D341Med (cell line): ENCODE measurements at regions not wholly inside any gene's neighbourhood (a gene's known extent, or its start where the extent isn't known, plus 50 kb on each side); places are given as distances from the start of the nearest gene placed in this dataset.

Experiments
- DNase-seq: peaks from one replicate; pipeline ENCODE4 v3.0.0; 2012; ENCODE audit warnings: low spot score

- DNase-seq, result no peak
These were observed 157.6 kb upstream of the BLID start for GRCh38 chr11:122273476-122274191.

GRCh38 chr11:122271745-122272144 lies 155.7 kb upstream of the BLID start:
- DNase-seq, result no peak

DNA sequence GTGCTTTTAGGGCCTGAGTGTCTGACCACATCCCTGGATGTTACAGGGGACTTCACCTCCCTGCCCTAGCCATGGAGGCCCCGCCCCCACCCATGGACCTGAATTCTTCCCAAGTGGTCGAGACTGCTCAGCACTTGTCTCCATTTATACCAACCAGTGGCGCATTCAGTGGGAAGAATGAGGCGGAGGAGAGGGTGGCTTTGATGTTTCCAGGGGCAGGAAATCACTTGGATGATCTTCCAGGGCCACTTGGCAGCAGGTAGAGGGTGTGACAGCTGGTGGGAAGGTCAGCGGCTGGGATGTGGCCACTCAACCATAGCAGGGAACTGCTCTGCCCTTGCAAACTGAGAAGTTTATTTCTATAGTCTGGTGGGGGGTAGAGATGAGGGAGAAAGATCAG lies 155.1 kb upstream of the BLID start:
- DNase-seq, result peak; percentile 13

- DNase-seq, result no peak
These were observed 154.5 kb upstream of the BLID start for GRCh38 chr11:122270535-122270934.

- no peak for DNase-seq
These were observed 153.8 kb upstream of the BLID start for GRCh38 chr11:122269824-122270223.

DNA sequence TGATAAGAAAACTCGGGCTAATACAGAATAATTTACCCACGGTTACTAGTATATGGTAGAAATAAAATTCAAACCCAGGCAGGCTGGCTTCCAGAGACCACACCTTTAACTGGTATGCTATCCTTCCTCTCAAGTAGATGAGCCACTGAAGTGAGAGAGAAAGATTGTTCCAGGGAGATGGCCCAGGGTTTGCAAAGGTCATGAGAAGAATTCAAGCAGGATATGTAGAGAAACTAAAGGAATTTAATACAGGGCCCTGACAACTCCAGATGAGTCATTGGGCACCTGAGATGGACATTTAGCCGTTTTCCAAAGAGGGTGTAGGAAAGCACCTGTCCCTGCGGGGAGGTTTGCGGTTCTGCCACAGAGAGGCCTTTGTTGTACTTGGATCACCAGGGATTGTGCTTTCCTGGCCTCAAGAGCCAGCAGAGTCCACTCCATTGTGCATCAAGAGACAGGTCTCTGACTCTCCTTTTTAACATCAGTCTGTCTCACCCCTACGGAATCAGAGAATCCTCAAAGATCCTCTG lies 152.7 kb upstream of the BLID start:
- DNase-seq, result no peak

DNA sequence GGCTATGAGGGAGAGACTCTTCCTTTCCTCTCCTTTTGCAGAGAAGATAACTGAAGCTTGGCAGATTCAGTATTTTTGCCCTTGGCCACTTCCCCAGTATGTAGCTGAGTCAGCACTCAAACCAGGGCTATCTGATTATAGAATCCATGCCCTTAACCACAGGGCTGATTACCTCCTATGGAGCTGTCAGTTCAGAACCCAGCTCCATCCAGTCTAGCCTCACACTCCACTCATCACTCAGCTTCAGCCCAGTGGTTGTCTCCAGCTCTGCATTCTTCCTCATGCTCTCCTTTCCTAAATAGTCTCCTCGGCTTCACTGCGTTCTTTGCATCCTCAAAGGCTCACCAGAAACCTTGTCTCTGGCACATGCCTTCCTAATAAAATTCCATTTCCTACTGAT lies 151.6 kb upstream of the BLID start:
- no peak for DNase-seq

- DNase-seq, result no peak
These were observed 150.0 kb upstream of the BLID start for GRCh38 chr11:122265981-122266380.

DNA sequence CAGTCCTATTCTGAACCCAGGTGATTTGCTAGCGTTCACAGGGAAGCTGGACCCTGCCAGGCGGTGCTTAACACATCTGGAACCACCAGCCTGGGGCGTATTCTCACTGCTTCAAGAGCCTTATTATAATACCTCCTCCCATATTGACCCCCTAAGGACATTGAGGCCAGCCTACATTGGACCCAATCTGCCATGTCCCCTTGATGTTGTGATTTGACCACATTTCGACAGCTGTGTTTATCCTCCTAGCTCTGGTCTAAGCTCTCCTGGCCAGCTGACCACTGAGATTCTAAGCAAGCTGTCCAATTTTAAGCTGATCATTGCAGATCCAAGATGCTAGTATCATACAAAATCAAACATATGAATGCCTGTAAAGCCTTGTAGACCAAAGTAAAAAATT lies 148.1 kb upstream of the BLID start:
- DNase-seq, result no peak

DNA sequence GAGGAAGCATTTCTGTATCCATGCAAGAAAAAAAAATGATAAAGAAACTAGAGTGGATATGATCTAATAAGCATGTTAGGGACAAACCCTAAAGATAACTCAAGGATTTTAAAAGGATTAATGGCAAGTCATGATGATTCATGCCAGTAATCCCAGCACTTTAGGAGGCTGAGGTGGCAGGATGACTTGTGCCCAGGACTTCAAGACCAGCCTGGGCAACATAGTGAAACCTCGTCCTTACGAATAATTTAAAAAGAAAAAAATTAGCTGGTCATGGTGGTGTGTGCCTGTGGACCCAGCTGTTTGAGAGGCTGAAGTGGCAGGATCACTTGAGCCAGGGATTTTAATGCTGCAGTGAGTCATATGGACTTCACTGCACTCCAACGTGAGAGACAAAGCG lies 145.5 kb upstream of the BLID start:
- no peak for DNase-seq

DNA sequence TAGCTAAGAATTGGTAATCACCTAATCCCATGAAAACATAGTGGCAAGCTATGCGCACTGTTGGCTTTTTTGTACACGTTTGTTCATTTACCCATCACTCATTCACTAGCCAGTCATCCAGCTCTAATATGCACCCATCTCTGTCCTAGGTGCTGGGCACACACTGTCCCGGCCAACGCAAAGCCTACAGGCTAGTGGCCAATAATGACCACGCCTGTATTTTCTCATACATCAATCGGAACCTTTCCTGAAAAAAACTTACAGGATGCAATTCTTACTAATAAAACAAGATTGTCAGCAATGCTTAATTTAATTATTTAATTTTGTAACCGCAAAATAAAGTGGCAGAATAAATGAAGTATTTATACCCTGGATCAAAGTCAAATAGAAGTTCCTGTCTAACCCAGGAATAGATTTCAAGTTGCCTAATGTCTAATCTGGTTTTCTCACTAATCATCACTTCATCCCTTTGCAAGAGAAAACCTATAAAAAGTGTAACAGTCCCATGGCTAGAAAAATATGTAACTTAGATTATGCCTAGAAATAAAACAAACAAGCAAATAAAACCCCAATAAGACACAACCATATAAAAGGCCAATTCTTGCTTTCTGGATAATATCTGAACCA lies 143.3 kb upstream of the BLID start:
- DNase-seq, result no peak

GRCh38 chr11:122258446-122259194 lies 142.6 kb upstream of the BLID start:
- no peak for DNase-seq

DNA sequence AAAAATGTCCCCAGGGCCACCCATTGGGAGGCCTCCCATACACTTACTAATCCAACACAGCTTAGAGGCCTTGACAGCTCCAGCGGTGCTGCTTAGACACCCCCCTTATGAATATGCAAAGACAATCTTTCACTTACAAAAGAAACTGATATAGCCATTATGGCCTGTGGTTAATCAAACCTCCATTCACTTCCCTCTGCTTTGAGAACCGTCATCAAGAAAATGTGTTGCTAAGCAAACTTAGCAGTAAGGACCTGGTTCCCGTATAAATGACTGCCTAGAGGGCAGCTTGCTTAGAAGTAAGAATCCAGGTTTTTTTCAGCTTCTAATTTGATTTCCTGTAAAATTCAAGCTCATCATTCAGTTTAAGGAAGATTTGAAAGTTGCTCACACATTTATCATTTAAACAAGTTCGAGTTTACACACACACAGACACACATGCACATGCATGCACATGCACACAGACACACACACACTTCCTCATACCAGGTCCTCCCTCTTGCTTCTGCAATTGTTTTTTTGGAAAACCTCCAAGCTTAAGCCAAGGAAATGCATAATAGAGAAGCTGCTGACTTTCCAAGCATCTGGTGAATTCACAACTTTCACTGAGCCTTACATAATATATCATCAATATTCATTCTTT lies 137.7 kb upstream of the BLID start:
- DNase-seq, result no peak

GRCh38 chr11:122248939-122249338 lies 132.9 kb upstream of the BLID start:
- no peak for DNase-seq

DNA sequence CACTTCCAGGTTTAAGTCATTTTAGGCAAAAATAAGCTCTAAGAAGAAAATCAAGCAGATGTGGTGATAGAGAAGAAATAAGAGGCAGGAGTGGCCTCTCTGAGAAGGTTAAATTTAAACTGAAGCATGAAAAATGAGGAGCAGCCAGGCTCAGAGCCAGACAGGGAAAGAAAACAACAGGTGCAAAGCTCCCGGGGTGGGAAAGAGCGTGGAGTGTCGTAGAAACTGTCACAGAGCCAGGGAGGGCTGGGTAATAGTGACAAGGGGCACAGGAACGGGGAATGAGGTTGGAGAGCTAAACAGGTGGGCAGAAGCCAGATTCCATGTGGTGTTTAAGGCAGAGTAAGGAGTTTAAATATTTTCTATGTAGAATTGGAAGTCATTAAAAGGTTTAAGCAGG lies 132.1 kb upstream of the BLID start:
- DNase-seq, result no peak

- DNase-seq, result no peak
These were observed 130.9 kb upstream of the BLID start for GRCh38 chr11:122246874-122247273.

DNA sequence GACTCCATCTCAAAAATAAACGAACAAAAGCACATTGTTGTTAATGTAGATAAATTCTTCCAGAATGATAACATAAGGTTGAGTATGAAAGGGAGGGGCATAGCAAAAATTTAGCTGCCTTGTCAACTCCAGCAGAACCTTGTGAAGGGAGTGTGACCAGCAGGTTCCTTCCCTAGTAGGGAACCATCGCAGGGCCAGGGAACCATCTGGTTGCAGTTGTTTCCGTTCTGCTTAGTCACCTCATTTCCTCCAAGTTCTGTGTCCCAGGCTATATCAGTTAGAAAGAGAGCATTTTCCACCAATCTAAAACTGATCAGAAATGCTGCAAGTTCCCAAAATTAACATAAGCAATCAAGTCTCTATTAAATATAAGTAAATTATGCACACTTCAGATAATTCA lies 126.7 kb upstream of the BLID start:
- DNase-seq, result no peak

DNA sequence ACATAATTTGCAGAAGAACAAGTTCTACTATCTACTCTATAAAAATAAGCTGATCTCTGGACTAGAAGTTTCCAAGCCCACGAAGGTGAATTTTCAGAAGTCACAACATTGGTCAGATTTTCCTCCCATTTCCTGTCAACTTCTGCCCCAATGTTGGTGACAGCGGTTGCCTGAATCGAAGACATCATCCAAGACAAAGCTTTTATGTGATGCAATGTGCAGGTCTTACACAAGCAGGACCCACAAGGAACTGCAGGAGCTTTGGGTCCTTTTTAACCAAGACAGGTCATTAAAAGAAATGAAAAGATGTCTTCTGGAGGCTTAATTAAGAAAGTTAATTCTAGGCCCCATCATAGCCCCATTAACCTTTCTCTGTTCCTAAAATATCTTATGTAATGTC lies 125.6 kb upstream of the BLID start:
- no peak for DNase-seq

DNA sequence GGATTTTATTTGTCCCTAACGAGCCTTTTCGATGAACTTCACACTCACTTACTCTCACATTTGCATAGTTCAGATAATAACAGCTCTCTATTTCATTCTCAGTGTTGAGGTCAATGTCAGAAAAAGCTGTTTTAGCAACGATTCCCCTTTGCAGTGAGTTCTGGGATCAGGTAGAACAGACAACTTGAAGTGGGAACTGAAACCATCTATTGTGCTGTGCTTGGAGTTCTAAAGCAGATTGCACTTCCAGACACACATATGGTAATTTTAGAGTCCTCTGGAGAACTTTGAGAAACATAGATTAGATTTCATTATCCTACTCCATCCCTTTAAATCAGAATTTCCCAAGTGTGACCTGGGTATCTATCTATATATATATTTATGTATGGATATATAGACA lies 124.6 kb upstream of the BLID start:
- no peak for DNase-seq

- DNase-seq, result no peak
These were observed 119.6 kb upstream of the BLID start for GRCh38 chr11:122235615-122236014.

GRCh38 chr11:122234780-122235179 lies 118.8 kb upstream of the BLID start:
- DNase-seq, result no peak

GRCh38 chr11:122234257-122234656 lies 118.2 kb upstream of the BLID start:
- no peak for DNase-seq

DNA sequence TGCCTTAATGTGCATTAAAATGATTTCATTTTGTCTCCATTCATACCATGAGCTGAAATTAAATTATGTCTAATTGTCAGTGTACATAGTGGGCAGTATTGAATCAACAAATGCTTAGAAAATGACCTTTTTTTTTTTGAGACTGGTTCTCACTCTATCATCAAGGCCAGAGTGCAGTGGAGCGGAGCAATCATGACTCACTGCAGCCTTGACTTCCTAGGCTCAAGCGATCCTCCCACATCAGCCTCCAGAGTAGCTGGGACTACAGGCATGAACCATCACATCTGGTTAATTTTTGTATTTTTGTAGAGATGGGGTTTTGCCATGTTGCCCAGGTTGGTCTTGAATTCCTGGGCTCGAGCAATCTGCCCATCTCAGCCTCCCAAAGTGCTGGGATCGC lies 117.0 kb upstream of the BLID start:
- no peak for DNase-seq
